GM23338 (cell line): ENCODE measurements at regions not wholly inside any gene's neighbourhood (a gene's known extent, or its start where the extent isn't known, plus 50 kb on each side); places are given as distances from the start of the nearest gene placed in this dataset.

ENCODE experiments used
- ATAC-seq: fragments of 200-7000 bp; cut with Tn5 transposase; 3 replicates; pipeline ENCODE4 v1.9.1; 2020
- DNase-seq: peaks from one replicate; pipeline ENCODE4 v3.0.0-alpha.2; 2015; ENCODE audit warnings: low spot score
- H2AFZ ChIP-seq: fragments of 200-600 bp; sonication (generic); 2 replicates; pipeline ENCODE4 v1.8.0; 2016; ENCODE audit warnings: antibody characterized with exemption, mild to moderate bottlenecking, moderate library complexity
- H3F3A ChIP-seq: fragments of 200-600 bp; sonication (generic); replicated peaks from 2 replicates; pipeline ENCODE4 v1.8.0; 2017; ENCODE audit warnings: antibody characterized with exemption, mixed run types, low read depth
- H3K27ac ChIP-seq: fragments of 200-600 bp; sonication (generic); 2 replicates; pipeline ENCODE4 v1.6.1; 2016; ENCODE audit warnings: low read depth
- H3K27me3 ChIP-seq: fragments of 200-600 bp; sonication (generic); 2 replicates; pipeline ENCODE4 v1.8.0; 2016; ENCODE audit warnings: mild to moderate bottlenecking, mixed run types, moderate library complexity; ENCODE audit not compliant: insufficient read depth
- H3K36me3 ChIP-seq: fragments of 200-600 bp; sonication (generic); 2 replicates; pipeline ENCODE4 v1.8.0; 2016; ENCODE audit warnings: mild to moderate bottlenecking; ENCODE audit not compliant: insufficient read depth
- H3K4me1 ChIP-seq: fragments of 200-600 bp; sonication (generic); 2 replicates; pipeline ENCODE4 v1.8.0; 2016; ENCODE audit warnings: mild to moderate bottlenecking, moderate library complexity; ENCODE audit not compliant: insufficient read depth
- H3K4me2 ChIP-seq: fragments of 200-600 bp; sonication (generic); 2 replicates; pipeline ENCODE4 v1.7.1; 2017; ENCODE audit warnings: mixed run types
- H3K4me3 ChIP-seq: fragments of 200-600 bp; sonication (generic); 2 replicates; pipeline ENCODE4 v1.6.1; 2016; ENCODE audit warnings: mixed run types
- H3K79me2 ChIP-seq: fragments of 200-600 bp; sonication (generic); replicated peaks from 2 replicates; pipeline ENCODE4 v1.8.0; 2017; ENCODE audit warnings: mild to moderate bottlenecking; ENCODE audit not compliant: insufficient read depth
- H3K9me2 ChIP-seq: fragments of 200-600 bp; sonication (generic); 2 replicates; pipeline ENCODE4 v1.8.0; 2017; ENCODE audit not compliant: insufficient read depth
- H4K20me1 ChIP-seq: fragments of 200-600 bp; sonication (generic); replicated peaks from 2 replicates; pipeline ENCODE4 v1.8.0; 2017; ENCODE audit warnings: mild to moderate bottlenecking; ENCODE audit not compliant: insufficient read depth
- H3K27ac Mint-ChIP-seq: 2 replicates; pipeline ENCODE4 v1.8.0; 2020; ENCODE audit warnings: inconsistent platforms, mild to moderate bottlenecking, moderate library complexity, mixed read lengths
- H3K27me3 Mint-ChIP-seq: 3 replicates; pipeline ENCODE4 v1.8.0; 2022; ENCODE audit warnings: low read depth, mild to moderate bottlenecking, moderate library complexity, mixed read lengths, inconsistent platforms; ENCODE audit not compliant: insufficient read depth, poor library complexity
- H3K36me3 Mint-ChIP-seq: 3 replicates; pipeline ENCODE4 v1.8.0; 2021; ENCODE audit warnings: low read depth, mild to moderate bottlenecking, inconsistent platforms, moderate library complexity, mixed read lengths
- H3K4me1 Mint-ChIP-seq: 3 replicates; pipeline ENCODE4 v1.8.0; 2020; ENCODE audit warnings: mild to moderate bottlenecking, inconsistent platforms, mixed read lengths
- H3K4me3 Mint-ChIP-seq: 3 replicates; pipeline ENCODE4 v1.8.0; 2021; ENCODE audit warnings: moderate library complexity, mild to moderate bottlenecking, inconsistent platforms, mixed read lengths
- H3K9me3 Mint-ChIP-seq: 3 replicates; pipeline ENCODE4 v1.8.0; 2020; ENCODE audit warnings: moderate library complexity, mild to moderate bottlenecking, inconsistent platforms, mixed read lengths
- CREB1 ChIP-seq: fragments of 250-450 bp; sonication (Bioruptor Pico); IDR thresholded peaks from 2 replicates; pipeline ENCODE4 v1.5.0; 2020; ENCODE audit warnings: low read depth, mild to moderate bottlenecking, moderate library complexity
- CTCF ChIP-seq, 2 experiments: fragments of 200-600 bp in 1 of 2; sonication (generic) in 1 of 2; conservative IDR thresholded peaks; 2 replicates each; pipeline versions ENCODE4 v1.5.1 to v1.6.1; 2016 to 2017; ENCODE audit warnings: antibody characterized with exemption in 2 of 2, low read depth in 2 of 2, mild to moderate bottlenecking in 2 of 2, moderate library complexity in 1 of 2
- ETS1 ChIP-seq: IDR thresholded peaks from 2 replicates; pipeline ENCODE4 v1.6.1; 2016; ENCODE audit warnings: antibody characterized with exemption
- EZH2 ChIP-seq: fragments of 200-600 bp; sonication (generic); IDR thresholded peaks from one replicate; pipeline ENCODE4 v1.8.0; 2017; ENCODE audit warnings: antibody characterized with exemption, mild to moderate bottlenecking, low read depth; ENCODE audit not compliant: unreplicated experiment
- EZH2phosphoT487 ChIP-seq: fragments of 200-600 bp; sonication (generic); IDR thresholded peaks from one replicate; pipeline ENCODE4 v1.8.1; 2018; ENCODE audit warnings: antibody characterized with exemption; ENCODE audit not compliant: unreplicated experiment
- JUNB ChIP-seq: IDR thresholded peaks from one replicate; pipeline ENCODE4 v1.6.1; 2016; ENCODE audit warnings: antibody characterized with exemption; ENCODE audit not compliant: unreplicated experiment
- NANOG ChIP-seq: IDR thresholded peaks from 2 replicates; pipeline ENCODE4 v1.6.1; 2016; ENCODE audit warnings: antibody characterized with exemption, borderline replicate concordance
- POLR2AphosphoS5 ChIP-seq: IDR thresholded peaks from 2 replicates; pipeline ENCODE4 v1.6.1; 2016; ENCODE audit warnings: antibody characterized with exemption, low read depth
- REST ChIP-seq: IDR thresholded peaks from one replicate; pipeline ENCODE4 v1.6.1; 2018; ENCODE audit warnings: antibody characterized with exemption; ENCODE audit not compliant: unreplicated experiment
- STAT1 ChIP-seq: IDR thresholded peaks from one replicate; pipeline ENCODE4 v1.6.1; 2016; ENCODE audit warnings: antibody characterized with exemption; ENCODE audit not compliant: unreplicated experiment
- ZNF114 ChIP-seq: fragments of 250-450 bp; sonication (Bioruptor Pico); IDR thresholded peaks from 2 replicates; pipeline ENCODE4 v1.5.0; 2020; ENCODE audit warnings: mild to moderate bottlenecking, moderate library complexity
- ZNF331 ChIP-seq: fragments of 250-450 bp; sonication (Bioruptor Pico); IDR thresholded peaks from 2 replicates; pipeline ENCODE4 v1.5.0; 2020; ENCODE audit warnings: low read depth, mild to moderate bottlenecking, moderate library complexity
- ZNF462 ChIP-seq: fragments of 250-450 bp; sonication (Bioruptor Pico); IDR thresholded peaks from 2 replicates; pipeline ENCODE4 v1.5.0; 2020; ENCODE audit warnings: mild to moderate bottlenecking, moderate library complexity

- no peak overlapping the region for H3K4me3 Mint-ChIP-seq
- no peaks in the 10 kb centered on the region for H3K79me2 ChIP-seq
Measured at GRCh38 chr7:131249483-131249882, 78.2 kb upstream of the MKLN1 start.

More at GRCh38 chr7:131249483-131249882, 78.2 kb upstream of the MKLN1 start:
- no peak overlapping the region for H3K27ac Mint-ChIP-seq
- Histone ChIP-seq H4K20me1 (no peaks in the 10 kb centered on the region), H3K9me2 (0 out of 2 replicates have a peak, but pooled peaks cover 2% of the 10 kb centered on the region), H3K4me1 (peaks cover 6% of the 10 kb centered on the region), H3F3A (no peaks in the 10 kb centered on the region), H3K27me3 (no peaks in the 10 kb centered on the region), H3K4me3 (no peak overlapping the region), H3K27ac (no peak overlapping the region), H3K36me3 (0 out of 2 replicates have a peak, but pooled peaks cover 3% of the 10 kb centered on the region), H3K4me2 (no peak overlapping the region), H2AFZ (no peak overlapping the region)
- no peak for TF ChIP-seq EZH2
- no peak for TF ChIP-seq REST
- no peak for TF ChIP-seq ZNF331
- no peak for TF ChIP-seq ETS1
- TF ChIP-seq ZNF114 (CRISPR knock-in tag), result no peak
- no peak for TF ChIP-seq ZNF462 (CRISPR knock-in tag)
- TF ChIP-seq STAT1, result no peak
- TF ChIP-seq NANOG, result no peak
- TF ChIP-seq CREB1, result no peak
- no peak for TF ChIP-seq POLR2AphosphoS5
- TF ChIP-seq JUNB, result no peak
- no peak for TF ChIP-seq EZH2phosphoT487
- no peak for TF ChIP-seq CTCF (conservative IDR thresholded peaks at IDR 0.05; ENCODE audit: low read depth in 2 of 2)
- peaks cover 6% of the 10 kb centered on the region for H3K36me3 Mint-ChIP-seq
- peaks cover 10% of the 10 kb centered on the region for H3K27me3 Mint-ChIP-seq
- DNase-seq (no peak), ATAC-seq (no peak)
- H3K9me3 Mint-ChIP-seq, result peaks cover 11% of the 10 kb centered on the region
- H3K4me1 Mint-ChIP-seq, result peaks cover 4% of the 10 kb centered on the region
